Astrocyte (in vitro differentiated cells and primary cell): ENCODE measurements at regions not wholly inside any gene's neighbourhood (a gene's known extent, or its start where the extent isn't known, plus 50 kb on each side); places are given as distances from the start of the nearest gene placed in this dataset.

ENCODE experiments used
- DNase-seq: peaks from one replicate; pipeline ENCODE4 v3.0.0-alpha.2; 2010; ENCODE audit warnings: low read depth
- FAIRE-seq: peaks from 2 replicates; lab custom pipeline; 2011; peaks lifted over from hg19 to GRCh38; lab: Jason Lieb, UNC
- H2AFZ ChIP-seq: 2 replicates; pipeline ENCODE4 v1.6.0; 2012; ENCODE audit warnings: low read depth, low read length, inconsistent platforms
- H3K27ac ChIP-seq: 2 replicates; pipeline ENCODE4 v1.5.1; 2011; ENCODE audit warnings: low read depth, low read length, inconsistent platforms
- H3K27me3 ChIP-seq: 2 replicates; pipeline ENCODE4 v1.6.0; 2011; ENCODE audit warnings: low read length, inconsistent platforms; ENCODE audit not compliant: insufficient read depth
- H3K36me3 ChIP-seq: 2 replicates; pipeline ENCODE4 v1.5.1; 2011; ENCODE audit warnings: low read length, inconsistent platforms; ENCODE audit not compliant: insufficient read depth
- H3K4me1 ChIP-seq: 2 replicates; pipeline ENCODE4 v1.5.1; 2011; ENCODE audit warnings: low read length, inconsistent platforms; ENCODE audit not compliant: insufficient read depth
- H3K4me2 ChIP-seq: 2 replicates; pipeline ENCODE4 v1.6.0; 2012; ENCODE audit warnings: low read length, inconsistent platforms
- H3K4me3 ChIP-seq: 2 replicates; pipeline ENCODE4 v1.5.1; 2011; ENCODE audit warnings: low read depth, mild to moderate bottlenecking, low read length, inconsistent platforms; ENCODE audit not compliant: insufficient read depth
- H3K79me2 ChIP-seq: 2 replicates; pipeline ENCODE4 v1.6.0; 2012; ENCODE audit warnings: mild to moderate bottlenecking, low read length, inconsistent platforms; ENCODE audit not compliant: insufficient read depth
- H3K9ac ChIP-seq: 2 replicates; pipeline ENCODE4 v1.6.0; 2012; ENCODE audit warnings: mild to moderate bottlenecking, low read length, inconsistent platforms
- H3K9me3 ChIP-seq: 2 replicates; pipeline ENCODE4 v1.5.1; 2012; ENCODE audit warnings: low read depth, mild to moderate bottlenecking, low read length, inconsistent platforms; ENCODE audit not compliant: insufficient read depth
- H4K20me1 ChIP-seq: 2 replicates; pipeline ENCODE4 v1.6.0; 2012; ENCODE audit warnings: low read length, inconsistent platforms; ENCODE audit not compliant: insufficient read depth
- H3K27ac Mint-ChIP-seq: one replicate; pipeline ENCODE4 v1.8.0; 2021; ENCODE audit warnings: mild to moderate bottlenecking, mixed read lengths; ENCODE audit not compliant: unreplicated experiment
- H3K27me3 Mint-ChIP-seq: one replicate; pipeline ENCODE4 v1.8.0; 2021; ENCODE audit warnings: low read depth, mixed read lengths; ENCODE audit not compliant: unreplicated experiment
- H3K36me3 Mint-ChIP-seq: one replicate; pipeline ENCODE4 v1.8.0; 2021; ENCODE audit warnings: low read depth, mixed read lengths; ENCODE audit not compliant: unreplicated experiment
- H3K4me1 Mint-ChIP-seq: one replicate; pipeline ENCODE4 v1.8.0; 2021; ENCODE audit warnings: low read depth, mixed read lengths; ENCODE audit not compliant: unreplicated experiment
- H3K4me3 Mint-ChIP-seq: one replicate; pipeline ENCODE4 v1.8.0; 2021; ENCODE audit warnings: mild to moderate bottlenecking, moderate library complexity, mixed read lengths; ENCODE audit not compliant: unreplicated experiment
- H3K9me3 Mint-ChIP-seq: one replicate; pipeline ENCODE4 v1.8.0; 2021; ENCODE audit warnings: mild to moderate bottlenecking, mixed read lengths; ENCODE audit not compliant: unreplicated experiment
- CTCF ChIP-seq: IDR thresholded peaks from 2 replicates; pipeline ENCODE4 v1.5.1; 2011; ENCODE audit warnings: low read depth, mild to moderate bottlenecking, inconsistent platforms, low read length, moderate library complexity; ENCODE audit not compliant: insufficient read depth
- EZH2 ChIP-seq: IDR thresholded peaks from 2 replicates; pipeline ENCODE4 v1.6.1; 2012; ENCODE audit warnings: mild to moderate bottlenecking, low read length, inconsistent platforms; ENCODE audit not compliant: insufficient read depth

GRCh38 chrX:27404366-27404765 is 58.8 kb downstream of the PPP4R3C start:
- FAIRE-seq (no peak), DNase-seq (no peak)
- no peaks in the 10 kb centered on the region for H3K36me3 Mint-ChIP-seq
- no peaks in the 10 kb centered on the region for H3K27me3 Mint-ChIP-seq
- no peak overlapping the region for H3K4me3 Mint-ChIP-seq
- Histone ChIP-seq H3K9me3 (no peaks in the 10 kb centered on the region), H4K20me1 (no peaks in the 10 kb centered on the region), H3K4me2 (no peak overlapping the region), H3K4me3 (no peak overlapping the region), H3K36me3 (no peaks in the 10 kb centered on the region), H3K9ac (no peak overlapping the region), H3K79me2 (no peaks in the 10 kb centered on the region), H3K27ac (no peak overlapping the region), H3K4me1 (no peaks in the 10 kb centered on the region), H2AFZ (no peak overlapping the region), H3K27me3 (no peaks in the 10 kb centered on the region)
- H3K27ac Mint-ChIP-seq = no peak overlapping the region
- H3K9me3 Mint-ChIP-seq = no peaks in the 10 kb centered on the region
- no peak for TF ChIP-seq CTCF
- TF ChIP-seq EZH2 = no peak
- H3K4me1 Mint-ChIP-seq = no peaks in the 10 kb centered on the region

GRCh38 chrX:27399146-27399456 is 64.0 kb downstream of the PPP4R3C start:
- Mint-ChIP-seq H3K27ac (no peak overlapping the region), H3K27me3 (no peaks in the 10 kb centered on the region), H3K4me1 (no peaks in the 10 kb centered on the region), H3K4me3 (no peak overlapping the region), H3K9me3 (no peaks in the 10 kb centered on the region), H3K36me3 (no peaks in the 10 kb centered on the region)
- H3K9me3 ChIP-seq = no peaks in the 10 kb centered on the region
- H3K4me3 ChIP-seq = no peak overlapping the region
- no peak overlapping the region for H2AFZ ChIP-seq
- no peak for DNase-seq
- no peak for TF ChIP-seq CTCF
- TF ChIP-seq EZH2 = no peak
- no peaks in the 10 kb centered on the region for H3K4me1 ChIP-seq
- H4K20me1 ChIP-seq = no peaks in the 10 kb centered on the region
- H3K27me3 ChIP-seq = no peaks in the 10 kb centered on the region
- no peaks in the 10 kb centered on the region for H3K79me2 ChIP-seq
- FAIRE-seq = no peak
- H3K9ac ChIP-seq = no peak overlapping the region
- H3K27ac ChIP-seq = no peak overlapping the region
- H3K36me3 ChIP-seq = no peaks in the 10 kb centered on the region
- H3K4me2 ChIP-seq = no peak overlapping the region

GRCh38 chrX:27391623-27392022 is 71.5 kb downstream of the PPP4R3C start:
- FAIRE-seq = peak; percentile 54
- Histone ChIP-seq H3K9me3 (no peaks in the 10 kb centered on the region), H3K36me3 (no peaks in the 10 kb centered on the region), H4K20me1 (no peaks in the 10 kb centered on the region), H2AFZ (no peak overlapping the region), H3K27ac (no peak overlapping the region), H3K4me2 (peak overlapping the region; percentile 54), H3K79me2 (no peaks in the 10 kb centered on the region), H3K4me3 (no peak overlapping the region), H3K9ac (no peak overlapping the region), H3K27me3 (no peaks in the 10 kb centered on the region), H3K4me1 (no peaks in the 10 kb centered on the region)
- Mint-ChIP-seq H3K4me3 (no peak overlapping the region), H3K4me1 (peaks cover 5% of the 10 kb centered on the region), H3K36me3 (no peaks in the 10 kb centered on the region), H3K9me3 (no peaks in the 10 kb centered on the region), H3K27me3 (no peaks in the 10 kb centered on the region), H3K27ac (no peak overlapping the region)
- DNase-seq = peak; percentile 23
- TF ChIP-seq CTCF (no peak), EZH2 (no peak)
